Peyer's patch (tissue), 4 donors: ENCODE measurements at regions not wholly inside any gene's neighbourhood (a gene's known extent, or its start where the extent isn't known, plus 50 kb on each side); places are given as distances from the start of the nearest gene placed in this dataset.

Source experiments
- CTCF ChIP-seq, 6 experiments: fragments of 450-650 bp in 4 of 6; fragments of 200-600 bp in 2 of 6; sonication (generic) in 1 of 6; IDR thresholded peaks; one replicate each; pipeline ENCODE4 v1.5.1; 2017 to 2019; ENCODE audit warnings: antibody characterized with exemption in 6 of 6, mild to moderate bottlenecking in 3 of 6, moderate library complexity in 1 of 6
- POLR2A ChIP-seq, 2 donors: fragments of 450-650 bp; IDR thresholded peaks; one replicate each; pipeline ENCODE4 v1.5.1; 2017; ENCODE audit warnings: antibody characterized with exemption in 2 of 2, mild to moderate bottlenecking in 2 of 2, moderate library complexity in 2 of 2

GRCh38 chr18:25538175-25538922, 186.4 kb upstream of the ZNF521 start:
- TF ChIP-seq CTCF (IDR thresholded peaks at IDR 0.05) (no peak), POLR2A (IDR thresholded peaks at IDR 0.05) (no peak)
